GM19468 (cell line): ENCODE measurements at regions not wholly inside any gene's neighbourhood (a gene's known extent, or its start where the extent isn't known, plus 50 kb on each side); places are given as distances from the start of the nearest gene placed in this dataset.

Source experiments
- ATAC-seq: cut with Tn5 transposase; IDR thresholded peaks from one replicate; pipeline ENCODE4 v1.9.1; 2021; ENCODE audit warnings: mild to moderate bottlenecking, moderate library complexity, moderate number of reproducible peaks; ENCODE audit not compliant: unreplicated experiment; ENCODE audit errors: extremely low read depth

GRCh38 chr2:9089831-9090230 is 86.3 kb upstream of the MBOAT2 start:
- ATAC-seq: no peak

GRCh38 chr2:9087121-9087681 is 83.7 kb upstream of the MBOAT2 start:
- ATAC-seq: no peak

GRCh38 chr2:9086465-9086864 is 83.0 kb upstream of the MBOAT2 start:
- ATAC-seq: no peak

GRCh38 chr2:9085353-9085752 is 81.9 kb upstream of the MBOAT2 start:
- ATAC-seq: no peak

GRCh38 chr2:9083287-9083686 is 79.8 kb upstream of the MBOAT2 start:
- ATAC-seq: no peak

GRCh38 chr2:9082158-9082557 is 78.7 kb upstream of the MBOAT2 start:
- ATAC-seq: no peak

- no peak for ATAC-seq
Measured at GRCh38 chr2:9081750-9082149, 78.3 kb upstream of the MBOAT2 start.

GRCh38 chr2:9078405-9078804 is 74.9 kb upstream of the MBOAT2 start:
- no peak for ATAC-seq

GRCh38 chr2:9077691-9078090 is 74.2 kb upstream of the MBOAT2 start:
- ATAC-seq: no peak

- ATAC-seq: no peak
Measured at GRCh38 chr2:9076755-9077154, 73.3 kb upstream of the MBOAT2 start.

GRCh38 chr2:9076210-9076609 is 72.7 kb upstream of the MBOAT2 start:
- no peak for ATAC-seq

- ATAC-seq: no peak
Measured at GRCh38 chr2:9074930-9075329, 71.4 kb upstream of the MBOAT2 start.

- no peak for ATAC-seq
Measured at GRCh38 chr2:9071584-9072124, 68.2 kb upstream of the MBOAT2 start.

- no peak for ATAC-seq
Measured at GRCh38 chr2:9071032-9071431, 67.5 kb upstream of the MBOAT2 start.

GRCh38 chr2:9069543-9069942 is 66.1 kb upstream of the MBOAT2 start:
- no peak for ATAC-seq

- ATAC-seq: no peak
Measured at GRCh38 chr2:9065901-9066300, 62.4 kb upstream of the MBOAT2 start.

GRCh38 chr2:9063023-9063606 is 59.6 kb upstream of the MBOAT2 start:
- no peak for ATAC-seq

- ATAC-seq: no peak
Measured at GRCh38 chr2:9060819-9061218, 57.3 kb upstream of the MBOAT2 start.

- no peak for ATAC-seq
Measured at GRCh38 chr2:9057939-9058761, 54.7 kb upstream of the MBOAT2 start.

- ATAC-seq: no peak
Measured at GRCh38 chr2:9055471-9055870, 52.0 kb upstream of the MBOAT2 start.

- ATAC-seq: no peak
Measured at GRCh38 chr2:9053534-9053931, 50.0 kb upstream of the MBOAT2 start.
